NCI-H1048 (cell line): ENCODE measurements at regions not wholly inside any gene's neighbourhood (a gene's known extent, or its start where the extent isn't known, plus 50 kb on each side); places are given as distances from the start of the nearest gene placed in this dataset.

Experiments
- DNase-seq: peaks from one replicate; lab custom pipeline; 2025; lab: John Stamatoyannopoulos, UW

DNA sequence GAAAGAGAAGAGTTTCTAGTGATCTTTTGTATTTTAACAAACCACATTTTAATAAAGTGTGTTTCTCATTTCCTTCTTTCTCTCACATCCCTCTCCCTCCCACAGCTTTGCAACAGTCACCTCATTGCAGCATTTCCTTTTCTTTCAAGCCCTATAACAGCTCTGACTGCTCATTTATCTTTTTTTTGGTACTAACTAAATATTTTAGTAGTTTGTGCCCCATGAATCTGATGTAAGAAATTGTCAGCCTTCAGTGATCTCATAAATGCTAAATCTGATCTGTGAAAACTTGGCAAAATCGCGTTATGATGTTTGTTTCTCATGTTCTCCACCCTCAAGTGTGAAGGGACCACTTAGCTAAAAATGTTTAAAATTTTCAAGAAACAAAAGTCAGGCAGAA lies 258.5 kb upstream of the SLIT2 start:
- DNase-seq, result no peak

DNA sequence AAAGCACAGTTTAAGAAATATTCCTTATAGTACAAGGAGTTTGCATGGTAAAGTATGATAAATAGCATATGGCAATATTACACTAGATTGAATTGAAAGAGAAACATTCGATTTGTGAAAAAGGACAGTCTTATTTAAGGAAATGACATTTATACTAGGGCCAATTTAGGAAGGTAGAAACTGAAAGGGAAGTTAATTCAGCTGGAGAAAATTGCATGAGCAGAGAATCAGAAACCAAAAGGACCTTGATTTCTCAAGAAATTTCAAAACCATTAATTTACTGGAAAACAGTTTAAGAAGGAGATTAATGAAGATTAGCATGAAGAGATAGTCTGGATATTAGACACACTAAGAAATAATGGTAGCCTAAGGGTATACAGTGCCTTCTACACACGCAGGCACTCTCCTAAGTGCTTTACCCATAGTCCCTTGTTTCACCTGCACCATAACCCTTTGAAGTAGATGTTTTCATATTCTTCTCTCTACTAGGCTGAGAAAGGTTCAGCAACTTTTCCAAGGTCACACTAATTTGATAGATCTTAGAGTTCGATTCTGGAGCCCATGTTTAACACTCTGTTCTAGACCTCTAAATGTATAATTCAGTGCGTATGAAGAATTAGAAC lies 259.1 kb upstream of the SLIT2 start:
- DNase-seq, result no peak

DNA sequence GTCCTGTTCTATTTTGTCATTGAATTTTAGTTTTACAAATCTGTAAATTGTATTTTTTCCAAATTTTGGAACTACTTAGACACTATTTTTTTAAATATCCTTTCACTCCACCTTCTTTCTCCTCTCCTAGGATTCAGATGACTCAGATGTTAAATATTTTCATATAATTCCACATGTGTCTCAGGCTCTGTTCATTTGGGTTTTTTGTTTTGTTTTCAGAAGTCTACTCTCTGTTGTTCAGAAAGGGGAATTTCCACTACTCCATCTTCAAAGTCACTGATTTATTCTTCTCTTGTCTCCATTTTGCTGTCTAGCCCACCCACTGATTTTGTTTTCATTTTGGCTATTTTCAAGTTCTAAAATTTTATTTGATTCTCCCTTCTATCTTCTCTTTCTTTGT lies 264.0 kb upstream of the SLIT2 start:
- DNase-seq, result no peak

DNA sequence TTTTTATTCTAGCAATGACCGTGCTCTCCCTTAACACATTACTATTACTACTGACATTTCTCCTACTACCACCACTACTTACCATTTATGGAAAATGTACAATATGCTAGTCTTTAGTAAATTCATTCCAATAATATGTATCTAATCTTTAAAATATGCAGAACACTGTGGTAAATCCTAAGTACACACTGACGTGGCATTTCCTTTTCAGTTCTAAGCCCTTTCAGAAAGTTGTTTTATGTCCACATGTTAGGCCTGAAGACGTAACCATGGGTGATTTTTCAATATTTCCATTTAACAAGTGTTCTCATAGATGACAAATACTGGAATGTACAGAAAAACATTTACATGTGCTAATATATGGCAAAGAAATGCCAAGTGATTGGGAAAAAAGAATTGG lies 268.6 kb upstream of the SLIT2 start:
- DNase-seq, result no peak

DNA sequence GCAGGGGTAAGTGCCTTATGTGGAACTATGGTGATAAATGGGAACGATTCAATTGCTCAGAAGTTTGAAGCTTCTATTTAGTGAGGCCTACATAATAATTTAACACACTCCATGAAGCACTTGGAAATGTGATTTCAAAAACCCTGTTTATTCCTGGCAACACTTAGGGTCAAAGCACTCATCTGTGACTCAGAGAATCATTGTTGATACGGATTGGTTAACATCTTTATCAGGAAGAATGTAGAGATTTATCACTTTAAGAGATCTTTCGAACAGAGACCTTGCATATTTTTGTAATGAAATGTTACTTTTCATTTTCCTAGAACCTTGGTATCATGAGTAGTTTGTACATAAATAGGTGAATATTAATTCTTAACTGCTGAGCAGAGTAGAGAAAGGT lies 269.1 kb upstream of the SLIT2 start:
- DNase-seq, result no peak

DNA sequence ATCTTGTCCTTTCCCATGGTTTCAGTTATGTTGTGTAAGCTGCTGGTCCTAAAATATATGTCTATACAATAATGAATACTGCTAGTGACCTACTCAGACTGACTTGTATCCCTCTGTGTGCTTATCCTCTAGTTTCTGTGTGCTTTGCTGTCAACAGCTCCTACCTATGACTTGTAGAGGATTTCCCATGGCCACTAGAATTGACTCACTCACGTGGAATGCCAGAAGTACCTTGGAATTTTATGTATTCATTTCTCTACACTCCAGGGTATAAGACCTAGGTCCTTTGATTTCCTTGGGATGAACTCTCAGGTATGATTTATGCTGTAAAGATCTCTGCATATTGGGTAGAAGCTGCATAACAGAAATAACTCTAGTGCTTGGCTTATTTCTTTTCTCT lies 279.9 kb upstream of the SLIT2 start:
- DNase-seq, result no peak

DNA sequence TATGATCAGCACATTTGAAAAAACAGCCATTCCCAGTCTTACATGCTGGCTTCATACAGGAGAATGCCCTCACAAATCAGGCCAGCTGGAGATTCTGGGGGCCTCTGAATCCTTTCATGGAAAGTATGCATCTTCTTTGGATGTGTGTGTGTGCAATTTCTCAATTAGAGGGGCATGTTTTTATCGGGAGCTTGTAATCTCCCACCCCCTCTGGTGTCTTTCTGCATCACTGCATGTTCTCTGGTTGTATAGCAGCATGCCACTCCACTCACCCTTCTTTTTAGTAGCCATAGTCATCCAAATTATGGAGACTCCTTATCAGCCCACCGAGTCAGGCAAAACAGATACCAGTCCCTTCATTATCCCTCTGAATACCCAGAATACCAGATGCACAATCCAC lies 282.2 kb upstream of the SLIT2 start:
- no peak for DNase-seq

DNA sequence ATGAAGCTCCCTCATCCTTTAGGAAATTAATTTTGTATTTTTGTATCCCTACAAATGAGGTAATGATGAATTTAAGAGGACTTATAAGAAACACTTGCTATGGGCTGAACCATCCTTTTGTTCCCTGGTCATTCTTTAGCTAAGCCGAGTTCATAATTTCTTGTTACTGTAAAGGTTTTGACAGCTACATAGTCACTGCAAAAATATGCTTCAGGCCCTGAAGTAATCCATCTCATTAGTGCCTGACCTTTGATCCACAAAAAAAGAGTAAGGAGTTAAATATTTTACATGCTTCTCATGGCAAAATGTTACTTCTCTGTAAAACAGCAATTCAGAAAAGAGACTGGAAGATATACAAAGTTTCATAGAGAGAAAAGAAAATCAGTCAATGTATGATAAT lies 290.6 kb upstream of the SLIT2 start:
- no peak for DNase-seq

DNA sequence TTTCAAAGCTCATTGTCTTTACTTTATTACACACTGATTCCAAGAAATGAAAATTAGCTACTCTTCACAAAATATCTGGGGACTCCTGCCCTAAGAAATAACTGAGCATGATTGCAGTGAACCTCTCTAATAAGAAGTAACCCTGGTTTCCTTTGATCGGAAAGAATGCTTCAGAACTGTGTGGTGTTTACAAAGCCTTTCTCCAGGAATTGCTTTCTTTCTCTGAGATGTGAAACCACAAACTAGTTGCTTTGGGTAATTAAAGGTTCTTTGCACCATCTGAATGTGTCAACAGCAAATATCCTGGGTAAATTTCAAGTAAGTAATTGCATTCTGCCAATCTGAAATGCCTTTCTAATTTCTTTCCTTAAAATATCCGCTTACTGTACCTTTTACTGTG lies 292.9 kb upstream of the SLIT2 start:
- no peak for DNase-seq

DNA sequence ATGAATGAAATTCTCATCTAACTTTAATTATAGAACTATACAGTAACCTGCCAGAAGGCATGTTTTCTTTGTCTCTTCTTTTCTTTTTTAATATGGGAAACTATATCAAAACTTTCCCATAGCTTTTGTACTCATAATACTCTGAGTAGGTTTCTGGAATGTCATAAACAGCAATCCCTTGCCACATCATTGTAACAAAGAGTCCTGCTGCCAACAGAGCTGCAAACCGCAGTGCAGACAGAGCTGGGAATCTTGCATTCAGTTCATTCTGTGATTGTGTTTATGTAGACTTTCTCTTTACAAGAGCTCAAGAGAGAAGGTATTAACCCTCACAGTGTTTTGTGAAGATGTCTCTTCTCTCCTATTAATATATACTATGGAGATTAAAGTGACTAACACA lies 304.4 kb upstream of the SLIT2 start:
- no peak for DNase-seq

DNA sequence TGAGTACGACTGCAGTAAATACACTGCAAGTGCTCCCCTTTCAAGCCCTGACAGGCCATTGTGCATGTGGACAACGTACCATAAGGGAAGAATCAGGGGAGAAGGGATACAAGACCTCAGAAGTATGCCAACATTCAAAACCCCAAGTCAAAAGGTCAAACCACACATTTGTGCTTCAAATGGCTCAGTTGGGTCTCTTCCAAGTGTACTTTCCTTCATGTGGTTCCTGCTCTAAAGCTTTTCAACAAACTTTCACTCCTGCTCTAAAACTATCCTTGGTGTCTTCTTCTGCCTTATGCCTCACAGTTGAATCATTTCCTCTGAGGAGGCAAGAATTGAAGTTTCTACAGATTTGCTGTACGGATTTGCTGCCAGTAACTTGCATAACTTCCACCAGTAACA lies 305.7 kb upstream of the SLIT2 start:
- no peak for DNase-seq

DNA sequence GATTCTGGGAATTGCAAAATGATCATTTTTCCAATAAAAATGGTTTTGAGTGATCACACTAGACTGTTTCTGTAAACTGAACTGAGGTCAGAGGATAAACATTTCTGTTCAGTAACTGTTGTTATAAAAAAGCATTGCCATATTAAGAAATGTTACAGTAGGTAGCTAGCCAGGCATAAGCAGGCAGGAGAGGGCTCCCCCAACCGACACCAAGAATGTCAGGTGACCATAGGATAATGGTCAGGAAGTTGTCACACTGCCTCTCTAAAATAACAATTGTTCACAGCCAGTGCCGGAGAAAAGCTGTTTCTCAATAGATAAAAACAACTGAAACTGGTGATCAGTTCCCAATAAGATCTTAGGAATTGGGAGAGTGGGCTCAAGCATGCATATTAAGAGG lies 306.2 kb upstream of the SLIT2 start:
- no peak for DNase-seq

DNA sequence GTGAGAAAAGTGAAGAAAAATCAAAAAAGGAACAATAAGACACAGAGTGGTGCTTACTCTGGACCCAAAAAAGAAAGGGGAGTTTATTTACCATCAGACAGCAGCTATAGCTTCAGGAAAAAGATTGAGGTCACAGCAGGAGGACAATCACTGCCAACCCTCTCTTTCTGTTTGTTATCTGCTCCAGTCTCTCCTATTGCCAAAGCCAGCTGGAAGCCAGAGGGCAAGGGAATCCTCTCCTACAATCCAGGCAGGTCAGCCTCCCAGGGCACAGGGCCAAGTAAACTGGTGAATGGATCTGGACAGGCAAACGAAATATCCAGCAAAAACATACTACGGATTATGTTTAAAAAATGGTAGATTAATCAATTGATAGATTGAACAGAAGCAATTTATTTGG lies 306.9 kb upstream of the SLIT2 start:
- DNase-seq, result no peak

DNA sequence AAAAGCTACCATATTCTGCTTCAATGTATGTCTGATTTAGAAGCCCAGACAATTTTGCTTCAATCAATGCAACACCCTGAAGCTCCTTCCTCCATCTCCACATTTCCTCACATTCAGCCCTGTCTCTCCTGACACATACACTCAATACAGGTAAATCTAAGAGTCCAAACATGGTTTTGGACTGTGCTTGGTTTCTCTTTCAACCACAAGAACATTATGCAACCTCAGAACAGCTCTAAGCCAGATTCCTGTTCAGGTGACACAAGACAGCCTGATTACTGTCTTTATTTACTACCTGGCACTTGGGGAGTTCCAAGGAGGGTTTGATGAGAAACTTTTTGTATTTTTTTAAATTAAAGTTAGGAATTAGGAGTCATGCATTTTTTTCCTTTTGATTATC lies 307.5 kb upstream of the SLIT2 start:
- DNase-seq, result no peak

DNA sequence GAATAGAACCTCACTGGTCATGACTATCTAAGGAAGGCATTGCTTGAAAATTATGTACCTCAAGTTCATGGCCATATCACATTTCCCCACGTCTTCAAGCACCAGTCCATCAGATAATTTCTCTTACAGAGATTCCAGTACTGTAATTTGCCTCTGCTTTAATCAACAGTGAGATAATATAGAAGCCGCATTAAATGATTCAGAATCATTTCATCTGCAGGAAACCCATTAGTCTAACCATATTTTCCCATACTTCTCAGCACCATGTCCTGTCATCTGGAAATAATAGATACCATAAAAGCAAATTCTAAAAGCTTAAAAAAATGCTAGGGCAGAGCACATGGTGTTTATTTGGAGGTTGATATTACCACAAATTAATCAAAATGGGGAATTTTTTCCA lies 310.3 kb upstream of the SLIT2 start:
- no peak for DNase-seq

DNA sequence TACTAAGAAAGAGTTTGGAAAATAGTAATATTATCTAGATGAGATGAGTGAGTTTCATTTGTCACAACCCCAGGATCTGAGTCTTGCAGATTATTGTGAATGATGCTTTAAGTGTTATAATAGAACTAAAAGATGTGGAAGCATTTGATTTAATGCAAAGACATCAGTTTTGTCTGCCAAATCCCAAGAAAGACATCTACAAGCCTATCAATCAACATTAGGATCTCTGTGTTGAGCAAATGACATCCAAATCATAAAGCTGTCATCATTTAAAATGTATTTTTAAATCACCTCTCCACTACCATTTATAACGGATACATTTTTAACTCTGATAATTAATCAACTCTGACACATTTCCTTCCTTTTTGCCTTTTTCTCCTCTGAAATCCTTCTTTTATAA lies 310.8 kb upstream of the SLIT2 start:
- no peak for DNase-seq

DNA sequence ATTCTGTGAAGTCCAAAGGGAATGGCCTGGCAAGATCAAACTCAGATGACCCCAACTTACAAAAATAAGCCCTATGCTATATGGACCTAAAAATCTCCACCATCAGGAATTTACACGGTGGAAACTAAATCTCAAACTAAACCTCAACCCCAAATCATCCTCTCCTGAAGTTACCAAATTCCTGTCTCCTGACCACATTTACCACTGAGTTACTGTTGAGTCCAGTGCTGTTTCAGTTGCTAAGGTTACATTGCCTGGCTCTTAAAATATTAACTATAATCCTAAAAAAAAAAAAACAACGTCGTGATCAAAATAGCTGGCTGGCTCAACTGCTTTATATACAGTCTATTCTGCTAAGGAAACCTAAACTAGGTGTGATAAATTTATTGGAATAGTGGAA lies 315.2 kb upstream of the SLIT2 start:
- DNase-seq, result no peak

DNA sequence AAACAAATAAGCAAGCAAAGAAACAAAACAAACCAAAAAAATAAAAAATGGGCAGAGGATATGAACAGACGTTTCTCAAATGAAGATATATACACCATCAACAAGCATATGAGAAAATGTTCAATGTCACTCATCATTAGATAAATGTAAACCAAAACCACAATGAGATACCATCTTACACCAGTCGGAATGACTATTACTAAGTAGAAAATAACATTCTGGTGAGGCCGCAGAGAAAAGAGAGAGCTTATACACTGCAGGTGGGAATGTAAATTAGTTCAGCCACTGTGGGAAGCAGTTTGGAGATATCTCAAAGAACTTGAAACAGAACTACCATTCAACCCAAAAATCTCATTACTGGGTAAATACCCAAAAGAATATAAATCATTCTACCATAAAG lies 321.0 kb upstream of the SLIT2 start:
- no peak for DNase-seq

DNA sequence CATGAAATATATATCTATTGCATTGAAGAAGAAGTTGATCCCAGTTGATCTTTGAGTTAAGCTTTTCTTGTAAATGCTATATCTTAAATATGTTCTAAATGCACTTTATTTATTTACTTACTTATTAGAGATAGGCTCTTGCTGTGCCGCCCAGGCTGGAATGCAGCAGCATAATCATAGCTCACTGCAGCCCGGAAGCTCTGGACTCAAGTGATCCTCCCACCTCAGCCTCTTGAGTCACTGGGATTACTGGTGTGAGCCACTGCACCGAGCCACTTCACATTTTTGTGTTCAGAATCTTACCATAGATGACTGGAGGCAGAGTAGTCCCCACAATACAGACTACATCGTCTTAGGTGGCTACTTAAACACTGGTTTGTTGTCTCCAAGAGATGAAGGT lies 324.3 kb upstream of the SLIT2 start:
- DNase-seq, result no peak

DNA sequence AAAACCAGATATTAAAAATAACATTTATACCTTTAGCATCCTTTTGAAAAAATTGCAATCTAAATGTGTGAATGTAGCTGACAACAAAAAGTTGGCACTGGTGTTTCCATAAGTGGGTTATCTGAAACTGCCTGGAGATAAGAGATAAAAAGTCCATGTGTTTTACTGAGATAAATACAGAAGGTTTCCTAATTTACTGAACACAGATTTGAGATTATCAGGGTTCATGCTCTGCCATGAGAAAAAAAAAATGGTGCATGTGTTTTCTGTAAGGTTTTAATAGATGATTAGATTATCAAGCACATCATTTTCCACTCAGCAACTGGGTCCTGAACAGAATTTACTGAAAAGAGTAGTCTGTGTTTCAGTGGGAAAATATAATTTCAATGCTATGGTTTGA lies 326.2 kb upstream of the SLIT2 start:
- DNase-seq, result no peak

DNA sequence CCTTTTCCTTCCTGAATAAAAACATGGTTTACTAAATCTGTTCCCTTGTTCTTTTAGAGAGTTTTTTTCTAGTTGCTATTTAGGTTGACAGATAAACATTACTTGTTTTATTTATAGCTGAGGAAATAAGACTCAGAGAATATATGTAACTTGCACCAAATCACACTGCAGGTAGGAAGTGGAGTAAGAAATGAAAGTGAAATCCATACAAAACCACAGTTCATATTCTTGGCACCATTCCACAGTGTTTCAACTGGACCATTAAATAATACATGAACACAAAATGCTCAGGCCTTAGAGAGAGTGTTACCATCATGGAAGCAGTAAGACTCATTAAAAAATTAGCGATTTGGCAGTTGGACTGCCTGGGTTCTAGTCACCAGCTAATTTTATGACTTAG lies 326.9 kb upstream of the SLIT2 start:
- DNase-seq, result no peak

DNA sequence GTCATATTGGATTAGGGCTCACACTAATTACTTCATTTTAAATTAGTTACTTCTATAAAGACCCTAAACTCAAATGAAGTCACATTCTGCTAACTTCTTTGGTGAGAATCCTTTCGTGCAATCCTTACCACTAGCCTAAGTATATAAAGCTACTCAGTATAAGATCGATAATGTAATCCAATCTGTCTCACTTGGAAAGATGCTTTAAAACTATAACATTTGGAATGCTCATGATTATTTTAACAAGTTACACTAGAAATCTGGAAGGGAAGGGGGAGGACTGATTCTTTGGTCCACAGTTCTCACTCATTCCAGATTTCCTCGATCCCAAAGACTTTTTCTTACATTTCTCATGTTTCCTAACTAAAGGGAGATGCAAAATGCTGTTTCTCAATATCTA lies 336.4 kb upstream of the SLIT2 start:
- no peak for DNase-seq

DNA sequence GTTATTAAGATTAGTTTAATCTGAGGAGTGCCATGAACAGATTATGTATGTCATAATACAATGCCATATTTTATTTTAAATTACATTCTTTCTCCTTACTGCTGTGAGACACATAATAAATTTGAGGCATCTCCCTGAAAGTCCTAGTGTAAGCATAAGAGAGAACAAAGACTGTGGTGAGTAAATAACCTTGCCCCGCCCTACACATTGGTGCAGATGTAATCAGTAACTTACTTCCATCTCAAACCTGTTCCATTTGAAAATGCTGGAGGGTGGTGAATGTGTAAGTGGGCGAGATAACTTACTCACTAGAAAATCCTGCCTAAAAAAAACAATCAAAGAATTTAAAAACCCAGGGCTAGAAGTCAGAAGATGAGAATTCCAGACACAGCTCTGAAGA lies 338.1 kb upstream of the SLIT2 start:
- DNase-seq, result no peak

DNA sequence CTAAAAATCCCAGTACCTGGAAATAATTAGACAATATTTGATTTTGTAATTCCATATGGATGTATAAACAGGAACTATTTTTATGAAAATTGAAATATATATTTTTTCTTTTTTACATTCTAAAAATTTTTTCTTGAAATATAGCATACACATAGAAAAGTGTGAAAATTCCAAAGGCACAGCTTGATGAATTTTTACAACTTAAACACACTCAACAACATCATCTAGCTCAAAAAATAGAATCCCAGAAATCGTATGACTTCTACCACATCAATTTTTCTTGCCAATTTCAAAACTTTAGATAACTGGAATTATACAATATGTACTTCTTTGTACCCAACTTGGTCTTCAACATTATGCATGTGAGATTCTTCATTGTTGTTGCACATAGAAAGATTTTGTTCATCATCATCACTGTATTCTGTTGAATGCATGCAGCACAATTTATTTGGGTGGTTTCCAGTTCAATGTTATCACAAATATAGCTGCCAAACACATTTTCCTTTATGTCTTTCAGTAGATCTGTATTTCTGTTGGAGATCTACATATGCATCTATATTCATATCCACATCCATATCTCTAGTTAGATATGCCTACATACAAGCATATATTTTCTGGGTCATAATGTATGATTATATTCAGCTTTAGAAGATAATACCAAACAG lies 340.7 kb upstream of the SLIT2 start:
- DNase-seq, result no peak

DNA sequence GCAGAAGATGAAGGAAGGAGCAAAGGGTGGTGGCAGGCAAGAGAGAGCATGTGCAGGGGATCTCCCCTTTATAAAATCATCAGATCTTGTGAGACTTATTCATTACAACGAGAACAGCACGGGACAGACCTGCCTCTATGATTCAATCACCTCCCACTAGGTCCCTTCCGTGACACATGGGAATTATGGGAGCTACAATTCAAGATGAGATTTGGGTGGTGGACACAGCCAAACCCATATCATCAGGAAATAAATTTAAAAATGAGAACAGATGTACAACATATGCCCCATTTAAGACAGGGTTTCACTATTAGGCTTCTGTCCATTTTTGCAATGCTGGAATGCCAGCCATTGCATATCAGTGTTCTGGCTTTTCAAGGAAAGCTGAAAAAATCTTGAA lies 346.7 kb upstream of the SLIT2 start:
- DNase-seq, result no peak
